Breast epithelium (tissue), 4 donors: ENCODE measurements at regions not wholly inside any gene's neighbourhood (a gene's known extent, or its start where the extent isn't known, plus 50 kb on each side); places are given as distances from the start of the nearest gene placed in this dataset.

Experiments
- DNase-seq, 2 donors: peaks; one replicate each; pipeline ENCODE4 v3.0.0-alpha.2; 2019; ENCODE audit warnings: low spot score in 2 of 2
- H3K27ac ChIP-seq, 2 donors: fragments of 200-600 bp; sonication (generic) in 1 of 2; one replicate each; pipeline ENCODE4 v1.5.1; 2016 to 2019; ENCODE audit warnings: mild to moderate bottlenecking in 1 of 2
- H3K27me3 ChIP-seq, 2 donors: fragments of 200-600 bp; sonication (generic) in 1 of 2; one replicate each; pipeline versions ENCODE4 v1.5.1 to v1.6.0; 2017 to 2019; ENCODE audit warnings: control low read depth in 1 of 2, mild to moderate bottlenecking in 1 of 2
- H3K36me3 ChIP-seq: fragments of 200-600 bp; one replicate; pipeline ENCODE4 v1.5.1; 2019
- H3K4me1 ChIP-seq, 2 donors: fragments of 200-600 bp; sonication (generic); one replicate each; pipeline ENCODE4 v1.5.1; 2016 to 2019; ENCODE audit warnings: control low read depth in 1 of 2
- H3K4me3 ChIP-seq, 3 donors: fragments of 200-600 bp; sonication (generic); 1 replicate in 2 of 3; 2 replicates in 1 of 3; pipeline ENCODE4 v1.5.1; 2016 to 2019; ENCODE audit warnings: mild to moderate bottlenecking in 3 of 3, moderate library complexity in 2 of 3
- H3K9me3 ChIP-seq, 2 donors: fragments of 200-600 bp; sonication (generic) in 1 of 2; one replicate each; pipeline ENCODE4 v1.5.1; 2016 to 2019; ENCODE audit warnings: control low read depth in 1 of 2
- POLR2A ChIP-seq: fragments of 450-650 bp; IDR thresholded peaks from one replicate; pipeline ENCODE4 v1.6.1; 2016; ENCODE audit warnings: antibody characterized with exemption, mild to moderate bottlenecking, moderate library complexity
- POLR2AphosphoS5 ChIP-seq, 3 donors: sonication (generic); formaldehyde crosslinking; IDR thresholded peaks; one replicate each; pipeline ENCODE4 v1.6.1; 2017; ENCODE audit warnings: antibody characterized with exemption in 3 of 3
- intact Hi-C: fragments of 100-400 bp; cut with DNase I; formaldehyde crosslinking; loops from one replicate; pipeline ENCODE4 v1.15.1; 2023; ENCODE audit warnings: low total_unique reads
- TF ChIP-seq, protein P1 (sequence below), 3 donors: fragments of 450-650 bp; IDR thresholded peaks; one replicate each; pipeline ENCODE4 v1.5.1; 2016 to 2017; ENCODE audit warnings: antibody characterized with exemption in 3 of 3, mild to moderate bottlenecking in 3 of 3, moderate library complexity in 3 of 3

DNA sequence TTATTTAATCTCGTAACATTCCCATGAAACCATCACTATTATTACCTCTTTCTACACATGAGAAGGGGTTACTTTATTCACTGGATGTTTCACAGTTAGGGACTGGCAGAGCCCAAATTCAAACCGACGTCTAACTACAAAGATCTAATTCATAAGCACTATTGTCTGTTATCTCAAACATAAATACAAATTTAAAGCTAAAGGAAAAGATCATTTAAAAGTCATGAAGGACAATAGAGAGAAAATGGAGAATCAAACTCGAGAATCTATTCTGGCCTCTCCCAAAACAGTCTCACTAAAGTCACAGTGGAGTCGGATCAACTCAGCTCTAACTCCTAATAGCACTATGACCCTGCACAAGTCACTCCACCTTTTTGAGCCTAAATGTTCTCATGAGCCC, 287.7 kb downstream of the ZIC4 start:
- Histone ChIP-seq H3K4me1 (no peaks in the 10 kb centered on the region), H3K4me3 (no peak overlapping the region), H3K27ac (no peak overlapping the region), H3K27me3 (no peaks in the 10 kb centered on the region), H3K36me3 (no peaks in the 10 kb centered on the region), H3K9me3 (no peaks in the 10 kb centered on the region)
- DNase-seq: no peak
- TF ChIP-seq, protein P1, sequence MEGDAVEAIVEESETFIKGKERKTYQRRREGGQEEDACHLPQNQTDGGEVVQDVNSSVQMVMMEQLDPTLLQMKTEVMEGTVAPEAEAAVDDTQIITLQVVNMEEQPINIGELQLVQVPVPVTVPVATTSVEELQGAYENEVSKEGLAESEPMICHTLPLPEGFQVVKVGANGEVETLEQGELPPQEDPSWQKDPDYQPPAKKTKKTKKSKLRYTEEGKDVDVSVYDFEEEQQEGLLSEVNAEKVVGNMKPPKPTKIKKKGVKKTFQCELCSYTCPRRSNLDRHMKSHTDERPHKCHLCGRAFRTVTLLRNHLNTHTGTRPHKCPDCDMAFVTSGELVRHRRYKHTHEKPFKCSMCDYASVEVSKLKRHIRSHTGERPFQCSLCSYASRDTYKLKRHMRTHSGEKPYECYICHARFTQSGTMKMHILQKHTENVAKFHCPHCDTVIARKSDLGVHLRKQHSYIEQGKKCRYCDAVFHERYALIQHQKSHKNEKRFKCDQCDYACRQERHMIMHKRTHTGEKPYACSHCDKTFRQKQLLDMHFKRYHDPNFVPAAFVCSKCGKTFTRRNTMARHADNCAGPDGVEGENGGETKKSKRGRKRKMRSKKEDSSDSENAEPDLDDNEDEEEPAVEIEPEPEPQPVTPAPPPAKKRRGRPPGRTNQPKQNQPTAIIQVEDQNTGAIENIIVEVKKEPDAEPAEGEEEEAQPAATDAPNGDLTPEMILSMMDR (IDR thresholded peaks at IDR 0.05): no peak
- TF ChIP-seq POLR2AphosphoS5 (IDR thresholded peaks at IDR 0.05) (no peak), POLR2A (no peak)
- intact Hi-C loops: no loop called here

- Histone ChIP-seq H3K4me3 (no peak overlapping the region), H3K27ac (no peak overlapping the region), H3K4me1 (no peaks in the 10 kb centered on the region), H3K9me3 (no peaks in the 10 kb centered on the region), H3K36me3 (no peaks in the 10 kb centered on the region), H3K27me3 (no peaks in the 10 kb centered on the region)
- TF ChIP-seq, protein P1 (IDR thresholded peaks at IDR 0.05): no peak
- TF ChIP-seq POLR2AphosphoS5 (IDR thresholded peaks at IDR 0.05) (no peak), POLR2A (no peak)
- intact Hi-C loops: no loop called here
- no peak for DNase-seq
Measured at GRCh38 chr3:147117631-147118030, 288.7 kb downstream of the ZIC4 start.

DNA sequence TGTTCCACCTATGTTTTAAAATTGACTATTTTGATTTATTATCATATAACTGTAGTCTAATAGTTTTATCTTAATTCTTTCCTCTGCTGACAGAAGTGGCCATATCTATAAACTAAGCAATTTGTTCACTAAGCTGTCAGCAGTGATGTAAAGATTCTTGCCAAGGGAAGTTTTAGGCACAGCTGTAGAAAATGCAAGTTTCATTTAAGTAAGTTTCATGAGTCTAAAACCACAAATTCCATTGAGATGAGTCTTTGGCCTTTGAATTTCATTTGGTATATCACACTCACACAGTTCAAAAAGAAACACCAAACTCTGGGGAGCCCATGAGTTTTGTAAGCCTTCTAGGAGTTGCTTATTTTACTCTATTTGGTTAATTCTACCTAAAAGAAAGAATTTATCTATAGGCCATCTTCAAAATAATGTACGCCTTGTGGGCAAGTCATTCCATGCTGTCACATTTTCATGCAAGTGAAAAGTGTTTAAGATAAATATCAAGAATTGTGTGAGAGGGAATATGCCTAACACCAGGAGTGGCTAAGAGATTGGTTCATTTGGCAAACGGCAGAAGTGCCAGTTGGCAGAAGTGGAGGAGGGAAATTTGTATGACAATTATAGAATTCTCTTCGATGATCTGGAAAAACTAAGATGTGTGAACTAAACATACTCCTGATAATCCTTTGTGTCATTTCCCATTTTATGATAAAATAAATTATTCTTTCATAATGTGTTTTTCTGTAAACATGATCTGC, 292.9 kb downstream of the ZIC4 start:
- intact Hi-C loops: no loop called here
- H3K27ac ChIP-seq: no peak overlapping the region
- TF ChIP-seq POLR2AphosphoS5 (IDR thresholded peaks at IDR 0.05) (no peak), POLR2A (no peak)
- TF ChIP-seq, protein P1 (IDR thresholded peaks at IDR 0.05): no peak
- no peaks in the 10 kb centered on the region for H3K27me3 ChIP-seq
- no peaks in the 10 kb centered on the region for H3K9me3 ChIP-seq
- H3K36me3 ChIP-seq: no peaks in the 10 kb centered on the region
- no peak overlapping the region for H3K4me3 ChIP-seq
- H3K4me1 ChIP-seq: no peaks in the 10 kb centered on the region
- no peak for DNase-seq

- no peaks in the 10 kb centered on the region for H3K27me3 ChIP-seq
- no peaks in the 10 kb centered on the region for H3K4me1 ChIP-seq
- H3K36me3 ChIP-seq: no peaks in the 10 kb centered on the region
- TF ChIP-seq, protein P1 (IDR thresholded peaks at IDR 0.05): no peak
- TF ChIP-seq POLR2AphosphoS5 (IDR thresholded peaks at IDR 0.05) (no peak), POLR2A (no peak)
- DNase-seq: no peak
- H3K27ac ChIP-seq: no peak overlapping the region
- H3K4me3 ChIP-seq: no peak overlapping the region
- H3K9me3 ChIP-seq: peaks cover 0 to 17% of the 10 kb centered on the region in 2 donors
- intact Hi-C loops: no loop called here
Measured at GRCh38 chr3:147099076-147099475, 307.3 kb downstream of the ZIC4 start.

- H3K36me3 ChIP-seq: no peaks in the 10 kb centered on the region
- H3K27ac ChIP-seq: no peak overlapping the region
- intact Hi-C loops: no loop called here
- no peaks in the 10 kb centered on the region for H3K4me1 ChIP-seq
- no peaks in the 10 kb centered on the region for H3K27me3 ChIP-seq
- TF ChIP-seq, protein P1 (IDR thresholded peaks at IDR 0.05): no peak
- no peak for TF ChIP-seq POLR2AphosphoS5 (IDR thresholded peaks at IDR 0.05)
- TF ChIP-seq POLR2A: no peak
- H3K9me3 ChIP-seq: no peaks in the 10 kb centered on the region
- no peak for DNase-seq
- H3K4me3 ChIP-seq: no peak overlapping the region
Measured at GRCh38 chr3:147090461-147090860, 315.9 kb downstream of the ZIC4 start.
